Cardiac fibroblast (primary cell): ENCODE measurements at regions not wholly inside any gene's neighbourhood (a gene's known extent, or its start where the extent isn't known, plus 50 kb on each side); places are given as distances from the start of the nearest gene placed in this dataset.

ENCODE experiments used
- DNase-seq, 2 donors: peaks; one replicate each; pipeline versions ENCODE4 v3.0.0 to v3.0.0-alpha.2; 2010; ENCODE audit warnings: low read depth in 2 of 2
- H3K4me3 ChIP-seq, 2 donors: replicated peaks in 1 of 2; 1 replicate in 1 of 2; 2 replicates in 1 of 2; pipeline ENCODE4 v1.5.1; 2011; ENCODE audit warnings: low read depth in 2 of 2, low read length in 2 of 2, mild to moderate bottlenecking in 2 of 2, moderate library complexity in 1 of 2
- TF ChIP-seq, protein P1 (sequence below): IDR thresholded peaks from one replicate; pipeline ENCODE4 v1.5.1; 2011; ENCODE audit warnings: low read depth, mild to moderate bottlenecking, low read length, inconsistent platforms

DNA sequence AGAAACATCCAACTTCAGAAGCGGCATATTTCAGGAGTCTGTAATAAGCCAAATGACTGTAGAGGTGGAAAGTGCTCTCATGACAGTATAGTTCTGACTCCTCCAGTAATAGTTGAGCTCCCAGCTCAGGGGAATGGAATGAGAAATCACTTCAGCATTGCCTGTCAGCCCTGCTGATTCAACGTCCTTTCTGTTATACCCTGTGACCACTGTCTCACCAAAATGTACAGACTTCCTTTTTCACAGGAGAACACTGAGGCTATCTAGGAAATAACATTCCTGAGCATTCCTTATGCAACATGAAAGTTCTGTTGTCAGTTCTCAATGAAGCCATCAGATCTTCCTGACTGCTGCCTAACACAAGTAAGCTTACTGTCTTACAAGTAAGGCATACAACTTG lies 284.5 kb upstream of the MME start:
- H3K4me3 ChIP-seq = no peak overlapping the region
- DNase-seq = peak; percentile 66 to 98
- TF ChIP-seq, protein P1, sequence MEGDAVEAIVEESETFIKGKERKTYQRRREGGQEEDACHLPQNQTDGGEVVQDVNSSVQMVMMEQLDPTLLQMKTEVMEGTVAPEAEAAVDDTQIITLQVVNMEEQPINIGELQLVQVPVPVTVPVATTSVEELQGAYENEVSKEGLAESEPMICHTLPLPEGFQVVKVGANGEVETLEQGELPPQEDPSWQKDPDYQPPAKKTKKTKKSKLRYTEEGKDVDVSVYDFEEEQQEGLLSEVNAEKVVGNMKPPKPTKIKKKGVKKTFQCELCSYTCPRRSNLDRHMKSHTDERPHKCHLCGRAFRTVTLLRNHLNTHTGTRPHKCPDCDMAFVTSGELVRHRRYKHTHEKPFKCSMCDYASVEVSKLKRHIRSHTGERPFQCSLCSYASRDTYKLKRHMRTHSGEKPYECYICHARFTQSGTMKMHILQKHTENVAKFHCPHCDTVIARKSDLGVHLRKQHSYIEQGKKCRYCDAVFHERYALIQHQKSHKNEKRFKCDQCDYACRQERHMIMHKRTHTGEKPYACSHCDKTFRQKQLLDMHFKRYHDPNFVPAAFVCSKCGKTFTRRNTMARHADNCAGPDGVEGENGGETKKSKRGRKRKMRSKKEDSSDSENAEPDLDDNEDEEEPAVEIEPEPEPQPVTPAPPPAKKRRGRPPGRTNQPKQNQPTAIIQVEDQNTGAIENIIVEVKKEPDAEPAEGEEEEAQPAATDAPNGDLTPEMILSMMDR = no peak

DNA sequence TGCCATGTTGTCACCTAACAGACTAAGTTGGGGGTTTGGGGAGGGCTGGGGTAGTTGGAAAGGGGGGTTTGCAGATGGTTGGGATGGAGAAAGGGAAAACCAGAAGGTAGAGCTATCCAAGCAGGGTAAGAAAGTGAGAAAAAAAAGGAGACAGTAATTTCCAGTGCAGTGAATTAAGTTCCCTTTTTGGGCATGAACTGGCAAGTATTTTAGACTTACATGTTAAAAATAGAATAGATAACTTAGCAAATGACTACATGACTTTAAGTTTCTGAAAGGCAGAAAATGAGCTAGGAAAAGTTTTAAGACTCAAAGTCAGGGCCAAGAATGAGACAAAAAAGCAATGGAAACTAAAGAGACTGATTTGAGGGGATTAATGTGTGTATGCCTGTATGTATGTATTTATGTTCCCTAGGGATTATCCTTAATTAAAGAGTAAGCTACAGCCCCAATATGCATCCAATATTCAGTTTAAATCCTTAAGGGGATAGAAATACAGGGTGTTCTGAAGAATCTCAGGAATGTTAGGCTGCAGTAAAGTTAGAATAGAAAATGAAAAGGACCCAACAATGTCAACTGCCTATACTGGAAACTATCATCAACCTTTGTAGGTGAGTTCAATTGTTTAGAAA lies 285.2 kb upstream of the MME start:
- TF ChIP-seq, protein P1 = no peak
- no peak overlapping the region for H3K4me3 ChIP-seq
- no peak for DNase-seq

DNA sequence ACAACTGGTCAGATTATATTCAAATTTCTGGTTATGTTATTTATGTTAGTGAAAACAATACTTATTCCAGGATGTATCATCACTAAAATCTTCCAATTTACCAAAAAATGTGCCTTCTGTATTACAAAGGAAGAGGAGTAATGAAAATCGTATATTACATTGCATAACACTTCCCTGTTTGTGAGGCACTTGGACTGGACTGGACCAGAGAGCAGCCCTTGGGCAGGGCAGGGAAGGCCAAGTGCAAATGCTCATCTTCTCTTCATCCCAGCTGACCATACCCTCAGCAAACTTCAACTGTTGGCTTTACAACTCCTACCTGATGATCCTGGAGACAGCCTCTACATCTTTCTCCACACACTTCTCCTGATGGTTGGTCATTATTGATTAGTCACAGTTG lies 285.7 kb upstream of the MME start:
- H3K4me3 ChIP-seq = no peak overlapping the region
- DNase-seq = peak in 1 of 2 donors; percentile 58
- TF ChIP-seq, protein P1 = no peak

- TF ChIP-seq, protein P1 = no peak
- no peak for DNase-seq
- H3K4me3 ChIP-seq = no peak overlapping the region
Measured at GRCh38 chr3:154792828-154793227, 287.3 kb upstream of the MME start.

- no peak for DNase-seq
- TF ChIP-seq, protein P1 = no peak
- no peak overlapping the region for H3K4me3 ChIP-seq
Measured at GRCh38 chr3:154791611-154792010, 288.5 kb upstream of the MME start.

GRCh38 chr3:154786724-154787123 lies 293.4 kb upstream of the MME start:
- TF ChIP-seq, protein P1 = no peak
- DNase-seq = peak; percentile 51 to 64
- H3K4me3 ChIP-seq = no peak overlapping the region

DNA sequence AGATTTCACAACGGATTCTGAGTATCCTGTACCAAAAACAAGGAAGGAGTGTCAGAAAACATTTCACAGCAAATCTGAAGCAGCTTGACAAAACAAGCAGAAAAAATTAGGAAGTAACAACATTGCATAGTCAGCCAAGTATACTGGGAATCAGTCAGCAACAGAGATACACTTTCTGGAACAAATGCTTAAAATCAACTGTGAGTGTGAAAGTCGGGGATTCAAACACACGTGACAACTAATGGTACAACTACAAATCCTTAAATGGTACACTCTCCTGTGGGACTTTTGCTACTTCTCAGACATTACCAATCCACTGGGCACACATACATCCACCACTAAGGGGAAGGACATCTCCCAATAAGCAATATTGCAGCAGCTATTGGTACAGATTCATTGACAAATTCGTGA lies 296.6 kb upstream of the MME start:
- DNase-seq = peak in 1 of 2 donors; percentile 16

More for the DNA sequence above, 296.6 kb upstream of the MME start:
- TF ChIP-seq, protein P1 = no peak
- H3K4me3 ChIP-seq = no peak overlapping the region
